B cell (primary cell): ENCODE measurements at regions not wholly inside any gene's neighbourhood (a gene's known extent, or its start where the extent isn't known, plus 50 kb on each side); places are given as distances from the start of the nearest gene placed in this dataset.

ENCODE experiments used
- ATAC-seq: fragments of 200-7000 bp; cut with Tn5 transposase; one replicate; pipeline ENCODE4 v1.10.0; 2021; ENCODE audit warnings: low read depth, mild to moderate bottlenecking, moderate number of reproducible peaks, moderate library complexity
- CTCF ChIA-PET: fragments of 350-600 bp; sonication (Branson Sonifier 250); formaldehyde crosslinking; loops from one replicate; lab custom pipeline; 2021; ENCODE audit warnings: antibody characterized with exemption, inconsistent platforms; lab: Charles Lee
- POLR2A ChIA-PET: fragments of 350-600 bp; sonication (Branson Sonifier 250); formaldehyde crosslinking; loops from one replicate; lab custom pipeline; 2021; ENCODE audit warnings: antibody characterized with exemption; lab: Charles Lee
- DNase-seq: peaks from one replicate; pipeline ENCODE4 v3.0.0; 2013
- H2AFZ ChIP-seq: 2 replicates; pipeline ENCODE4 v1.6.1; 2012; ENCODE audit warnings: mild to moderate bottlenecking, low read depth, low read length; ENCODE audit not compliant: insufficient read depth, poor library complexity, severe bottlenecking
- H3K27ac ChIP-seq, 2 donors: 1 replicate in 1 of 2; 2 replicates in 1 of 2; pipeline ENCODE4 v1.5.1; 2012 to 2013; ENCODE audit warnings: low read length in 2 of 2, mild to moderate bottlenecking in 2 of 2, moderate library complexity in 1 of 2
- H3K27me3 ChIP-seq, 4 experiments: fragments of 200-600 bp in 1 of 4; sonication (generic) in 1 of 4; replicated peaks in 1 of 4; 1 replicate in 2 of 4; 2 replicates in 2 of 4; pipeline versions ENCODE4 v1.6.1 to v1.7.0; 2013 to 2016; ENCODE audit warnings: low read length in 3 of 4, mild to moderate bottlenecking in 2 of 4, mixed read lengths in 1 of 4, moderate library complexity in 1 of 4; ENCODE audit not compliant: insufficient read depth in 4 of 4, control insufficient read depth in 3 of 4; ENCODE audit errors: control extremely low read depth in 1 of 4
- H3K36me3 ChIP-seq, 2 experiments: replicated peaks in 1 of 2; 1 replicate in 1 of 2; 2 replicates in 1 of 2; pipeline versions ENCODE4 v1.6.1 to v1.7.1; 2013; ENCODE audit warnings: low read length in 1 of 2; ENCODE audit not compliant: insufficient read depth in 2 of 2, control insufficient read depth in 1 of 2; ENCODE audit errors: control extremely low read depth in 1 of 2, extremely low read depth in 1 of 2
- H3K4me1 ChIP-seq, 2 donors: fragments of 200-600 bp in 1 of 2; sonication (generic) in 1 of 2; 1 replicate in 1 of 2; 2 replicates in 1 of 2; pipeline versions ENCODE4 v1.5.1 to v1.6.1; 2013 to 2017; ENCODE audit warnings: low read length in 2 of 2; ENCODE audit not compliant: control insufficient read depth in 2 of 2, insufficient read depth in 2 of 2
- H3K4me2 ChIP-seq: replicated peaks from 2 replicates; pipeline ENCODE3; 2012; ENCODE audit warnings: mild to moderate bottlenecking, low read depth, low read length; ENCODE audit not compliant: poor library complexity, severe bottlenecking
- H3K4me3 ChIP-seq, 5 experiments: fragments of 200-600 bp in 1 of 5; sonication (generic) in 1 of 5; 1 replicate in 3 of 5; 2 replicates in 2 of 5; pipeline versions ENCODE4 v1.5.1 to v1.7.0; 2011 to 2016; ENCODE audit warnings: low read length in 4 of 5, mild to moderate bottlenecking in 4 of 5, low read depth in 2 of 5, control low read depth in 1 of 5, moderate library complexity in 1 of 5; ENCODE audit not compliant: insufficient read depth in 1 of 5; ENCODE audit errors: control extremely low read depth in 1 of 5, extremely low read depth in 1 of 5
- H3K79me2 ChIP-seq: fragments of 200-600 bp; sonication (generic); one replicate; pipeline ENCODE4 v1.6.0; 2016; ENCODE audit warnings: low read length; ENCODE audit not compliant: control insufficient read depth, insufficient read depth
- H3K9ac ChIP-seq: fragments of 200-600 bp; sonication (generic); 2 replicates; pipeline ENCODE4 v1.6.1; 2017; ENCODE audit warnings: mild to moderate bottlenecking, low read length, moderate library complexity
- H3K9me3 ChIP-seq, 3 donors: one replicate each; pipeline versions ENCODE4 v1.6.1 to v1.7.1; 2013; ENCODE audit warnings: low read length in 2 of 3; ENCODE audit not compliant: control insufficient read depth in 2 of 3, insufficient read depth in 1 of 3; ENCODE audit errors: control extremely low read depth in 1 of 3
- H4K20me1 ChIP-seq: 2 replicates; pipeline ENCODE4 v1.6.0; 2012; ENCODE audit warnings: mild to moderate bottlenecking, low read length; ENCODE audit not compliant: insufficient read depth, control insufficient read depth, poor library complexity, severe bottlenecking
- H3K27ac Mint-ChIP-seq: one replicate; pipeline ENCODE4 v1.8.0; 2021; ENCODE audit warnings: mixed read lengths
- H3K27me3 Mint-ChIP-seq: one replicate; pipeline ENCODE4 v1.8.0; 2021; ENCODE audit warnings: mixed read lengths
- H3K4me1 Mint-ChIP-seq: one replicate; pipeline ENCODE4 v1.8.0; 2021; ENCODE audit warnings: mixed read lengths
- H3K4me3 Mint-ChIP-seq: one replicate; pipeline ENCODE4 v1.8.0; 2021; ENCODE audit warnings: mixed read lengths
- H3K9me3 Mint-ChIP-seq: one replicate; pipeline ENCODE4 v1.8.0; 2022; ENCODE audit warnings: mixed read lengths; ENCODE audit not compliant: insufficient read depth
- CTCF ChIP-seq: fragments of 200-600 bp; IDR thresholded peaks from one replicate; pipeline ENCODE4 v1.8.0; 2022; ENCODE audit warnings: antibody characterized with exemption, mild to moderate bottlenecking
- EZH2 ChIP-seq: IDR thresholded peaks from 2 replicates; pipeline ENCODE4 v1.6.1; 2012; ENCODE audit warnings: borderline replicate concordance, low read depth, mild to moderate bottlenecking, moderate library complexity, low read length; ENCODE audit not compliant: insufficient read depth, poor library complexity, severe bottlenecking
- WGBS: methylation state at CpG from one replicate; pipeline ENCODE4 v1.1.5; 2013; ENCODE audit warnings: missing lambda C conversion rate; ENCODE audit not compliant: insufficient coverage; 5-methylcytosine and 5-hydroxymethylcytosine counted together
- intact Hi-C: fragments of 100-400 bp; cut with micrococcal nuclease; formaldehyde crosslinking; loops from one replicate; pipeline ENCODE4 v1.10.0; 2022

- POLR2A ChIA-PET, result no interaction called here
- no peak overlapping the region for H3K9ac ChIP-seq
These were observed 129.1 kb upstream of the ANK3 start for GRCh38 chr10:60518745-60519144.

GRCh38 chr10:60517805-60518204 is 128.1 kb upstream of the ANK3 start:
- DNase-seq (no peak), ATAC-seq (no peak)
- Mint-ChIP-seq H3K4me1 (peaks cover 18% of the 10 kb centered on the region), H3K9me3 (peaks cover 1% of the 10 kb centered on the region), H3K27me3 (no peaks in the 10 kb centered on the region), H3K4me3 (no peak overlapping the region), H3K27ac (no peak overlapping the region)
- Histone ChIP-seq H3K79me2 (no peaks in the 10 kb centered on the region), H3K4me3 (no peak overlapping the region), H3K9me3 (no peaks in the 10 kb centered on the region), H2AFZ (no peak overlapping the region), H3K27me3 (no peaks in the 10 kb centered on the region), H4K20me1 (no peaks in the 10 kb centered on the region), H3K4me1 (peaks cover 7 to 8% of the 10 kb centered on the region in 2 donors), H3K27ac (no peak overlapping the region), H3K4me2 (no peak overlapping the region), H3K36me3 (no peaks in the 10 kb centered on the region), H3K9ac (no peak overlapping the region)
- 89% methylated on average over 2 of the region's 3 CpGs for WGBS
- TF ChIP-seq EZH2 (no peak), CTCF (no peak)
- intact Hi-C loops, result loop anchor here (5.0 to 10.0 kb wide), 2 partner anchors 63 to 281 kb away; no protein-coding TSS in a partner anchor
- ChIA-PET POLR2A (no interaction called here), CTCF (interaction anchor here (1.1 kb wide), 1 partner anchor 71 kb away, joined by 3 read pairs; no protein-coding TSS in a partner anchor)

More at GRCh38 chr10:60518745-60519144, 129.1 kb upstream of the ANK3 start:
- Mint-ChIP-seq H3K27me3 (no peaks in the 10 kb centered on the region), H3K9me3 (peaks cover 1% of the 10 kb centered on the region), H3K4me1 (peaks cover 12% of the 10 kb centered on the region), H3K27ac (no peak overlapping the region), H3K4me3 (no peak overlapping the region)
- Histone ChIP-seq H3K9me3 (no peaks in the 10 kb centered on the region), H3K4me2 (no peak overlapping the region), H2AFZ (no peak overlapping the region), H3K4me1 (peaks cover 3 to 6% of the 10 kb centered on the region in 2 donors), H3K27me3 (no peaks in the 10 kb centered on the region), H4K20me1 (no peaks in the 10 kb centered on the region), H3K4me3 (no peak overlapping the region), H3K36me3 (no peaks in the 10 kb centered on the region), H3K27ac (no peak overlapping the region), H3K79me2 (no peaks in the 10 kb centered on the region)
- WGBS, result 83% methylated on average over 3 of the region's 4 CpGs
- CTCF ChIA-PET, result no interaction called here
- intact Hi-C loops, result loop anchor here (5.0 to 10.0 kb wide), 2 partner anchors 64 to 281 kb away; no protein-coding TSS in a partner anchor
- ATAC-seq, result no peak
- no peak for DNase-seq
- TF ChIP-seq CTCF (no peak), EZH2 (no peak)
